ENCODE measurements at regions not wholly inside any gene's neighbourhood (a gene's known extent, or its start where the extent isn't known, plus 50 kb on each side); places are given as distances from the start of the nearest gene placed in this dataset.

DNA sequence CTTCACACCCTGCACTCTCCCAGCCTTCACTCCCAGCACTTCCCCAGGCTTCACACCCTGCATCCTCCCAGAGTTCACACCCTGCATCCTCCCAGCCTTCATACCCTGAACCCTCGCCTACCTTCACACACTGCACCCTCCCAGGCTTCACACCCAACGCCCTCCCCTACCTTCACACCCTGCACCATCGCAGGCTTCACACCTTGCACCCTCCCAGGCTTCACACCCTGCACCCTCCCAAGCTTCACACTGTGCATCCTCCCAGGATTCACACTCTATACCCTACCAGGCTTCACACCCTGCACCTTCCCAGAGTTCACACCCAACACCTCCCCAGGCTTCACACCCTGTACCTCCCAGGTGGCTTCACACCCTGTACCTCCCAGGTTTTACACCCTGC is 448.7 kb upstream of the MYT1L start:
- TF ChIP-seq, protein P1, sequence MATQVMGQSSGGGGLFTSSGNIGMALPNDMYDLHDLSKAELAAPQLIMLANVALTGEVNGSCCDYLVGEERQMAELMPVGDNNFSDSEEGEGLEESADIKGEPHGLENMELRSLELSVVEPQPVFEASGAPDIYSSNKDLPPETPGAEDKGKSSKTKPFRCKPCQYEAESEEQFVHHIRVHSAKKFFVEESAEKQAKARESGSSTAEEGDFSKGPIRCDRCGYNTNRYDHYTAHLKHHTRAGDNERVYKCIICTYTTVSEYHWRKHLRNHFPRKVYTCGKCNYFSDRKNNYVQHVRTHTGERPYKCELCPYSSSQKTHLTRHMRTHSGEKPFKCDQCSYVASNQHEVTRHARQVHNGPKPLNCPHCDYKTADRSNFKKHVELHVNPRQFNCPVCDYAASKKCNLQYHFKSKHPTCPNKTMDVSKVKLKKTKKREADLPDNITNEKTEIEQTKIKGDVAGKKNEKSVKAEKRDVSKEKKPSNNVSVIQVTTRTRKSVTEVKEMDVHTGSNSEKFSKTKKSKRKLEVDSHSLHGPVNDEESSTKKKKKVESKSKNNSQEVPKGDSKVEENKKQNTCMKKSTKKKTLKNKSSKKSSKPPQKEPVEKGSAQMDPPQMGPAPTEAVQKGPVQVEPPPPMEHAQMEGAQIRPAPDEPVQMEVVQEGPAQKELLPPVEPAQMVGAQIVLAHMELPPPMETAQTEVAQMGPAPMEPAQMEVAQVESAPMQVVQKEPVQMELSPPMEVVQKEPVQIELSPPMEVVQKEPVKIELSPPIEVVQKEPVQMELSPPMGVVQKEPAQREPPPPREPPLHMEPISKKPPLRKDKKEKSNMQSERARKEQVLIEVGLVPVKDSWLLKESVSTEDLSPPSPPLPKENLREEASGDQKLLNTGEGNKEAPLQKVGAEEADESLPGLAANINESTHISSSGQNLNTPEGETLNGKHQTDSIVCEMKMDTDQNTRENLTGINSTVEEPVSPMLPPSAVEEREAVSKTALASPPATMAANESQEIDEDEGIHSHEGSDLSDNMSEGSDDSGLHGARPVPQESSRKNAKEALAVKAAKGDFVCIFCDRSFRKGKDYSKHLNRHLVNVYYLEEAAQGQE (IDR thresholded peaks at IDR 0.05; ENCODE audit: low read depth): no peak
- TF ChIP-seq, protein P2, sequence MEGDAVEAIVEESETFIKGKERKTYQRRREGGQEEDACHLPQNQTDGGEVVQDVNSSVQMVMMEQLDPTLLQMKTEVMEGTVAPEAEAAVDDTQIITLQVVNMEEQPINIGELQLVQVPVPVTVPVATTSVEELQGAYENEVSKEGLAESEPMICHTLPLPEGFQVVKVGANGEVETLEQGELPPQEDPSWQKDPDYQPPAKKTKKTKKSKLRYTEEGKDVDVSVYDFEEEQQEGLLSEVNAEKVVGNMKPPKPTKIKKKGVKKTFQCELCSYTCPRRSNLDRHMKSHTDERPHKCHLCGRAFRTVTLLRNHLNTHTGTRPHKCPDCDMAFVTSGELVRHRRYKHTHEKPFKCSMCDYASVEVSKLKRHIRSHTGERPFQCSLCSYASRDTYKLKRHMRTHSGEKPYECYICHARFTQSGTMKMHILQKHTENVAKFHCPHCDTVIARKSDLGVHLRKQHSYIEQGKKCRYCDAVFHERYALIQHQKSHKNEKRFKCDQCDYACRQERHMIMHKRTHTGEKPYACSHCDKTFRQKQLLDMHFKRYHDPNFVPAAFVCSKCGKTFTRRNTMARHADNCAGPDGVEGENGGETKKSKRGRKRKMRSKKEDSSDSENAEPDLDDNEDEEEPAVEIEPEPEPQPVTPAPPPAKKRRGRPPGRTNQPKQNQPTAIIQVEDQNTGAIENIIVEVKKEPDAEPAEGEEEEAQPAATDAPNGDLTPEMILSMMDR (IDR thresholded peaks at IDR 0.05 in 2 of 3, conservative IDR thresholded peaks at IDR 0.05 in 1 of 3; ENCODE audit: borderline replicate concordance in 1 of 3, insufficient read depth in 1 of 3, low read depth in 2 of 3, low read length in 2 of 3): no peak
- TF ChIP-seq TCF7L2 (IDR thresholded peaks at IDR 0.05; ENCODE audit: borderline replicate concordance, extremely low read depth, insufficient read depth, insufficient read length) (no peak), EZH2phosphoT487 (IDR thresholded peaks at IDR 0.05; ENCODE audit: borderline replicate concordance) (no peak), POLR2A (IDR thresholded peaks at IDR 0.05; ENCODE audit: borderline replicate concordance, extremely low read depth, insufficient read depth, insufficient read length) (no peak), JUND (IDR thresholded peaks at IDR 0.05) (no peak), EZH2 (IDR thresholded peaks at IDR 0.05) (no peak), ZNF274 (IDR thresholded peaks at IDR 0.05; ENCODE audit: low read depth, low read length) (no peak)
- TF ChIP-seq, protein P3, sequence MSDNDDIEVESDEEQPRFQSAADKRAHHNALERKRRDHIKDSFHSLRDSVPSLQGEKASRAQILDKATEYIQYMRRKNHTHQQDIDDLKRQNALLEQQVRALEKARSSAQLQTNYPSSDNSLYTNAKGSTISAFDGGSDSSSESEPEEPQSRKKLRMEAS (IDR thresholded peaks at IDR 0.05): no peak
- intact Hi-C loops (cut with micrococcal nuclease): no loop called here
- RAD21 ChIA-PET (ENCODE audit: low non-redundant PET in 1 of 2, low total read pairs in 2 of 2, uncharacterized antibody in 2 of 2, unreplicated experiment in 2 of 2): no interaction called here
- Histone ChIP-seq H3K9me2 (ENCODE audit: insufficient read depth) (no peaks in the 10 kb centered on the region), H3K9me3 (ENCODE audit: control insufficient read depth in 1 of 2, insufficient read depth in 1 of 2, low read depth in 1 of 2, low read length in 2 of 2) (no peaks in the 10 kb centered on the region), H3K79me2 (ENCODE audit: insufficient read depth, low read length) (no peaks in the 10 kb centered on the region), H3K4me2 (ENCODE audit: low read length) (no peak overlapping the region), H3K36me3 (ENCODE audit: control insufficient read depth in 1 of 2, insufficient read depth in 2 of 2, low read length in 2 of 2) (no peaks in the 10 kb centered on the region), H3K4me3 (replicated peaks in 1 of 2; ENCODE audit: low read depth in 1 of 2, low read length in 2 of 2) (no peak overlapping the region), H3K27me3 (ENCODE audit: insufficient read depth, low read length) (0 out of 2 replicates have a peak, but pooled peaks cover 12% of the 10 kb centered on the region), H4K20me1 (ENCODE audit: insufficient read depth) (no peaks in the 10 kb centered on the region), H3K4me1 (ENCODE audit: control insufficient read depth in 1 of 2, insufficient read depth in 2 of 2, low read length in 2 of 2) (no peaks in the 10 kb centered on the region), H2AFZ (ENCODE audit: low read depth, low read length, poor library complexity, severe bottlenecking) (no peak overlapping the region), H3K9ac (ENCODE audit: low read length) (no peak overlapping the region), H3K27ac (ENCODE audit: low read depth, low read length) (no peak overlapping the region)
- POLR2A ChIA-PET: no interaction called here
- CTCF ChIA-PET: no interaction called here
- no TSS peak for BruUV-seq (replicated peaks)
- DNase-seq (ENCODE audit: low read depth, low spot score) (no peak), ATAC-seq (no peak)

Measured in HCT116 (cell line).